GM04503 (cell line): ENCODE measurements at regions not wholly inside any gene's neighbourhood (a gene's known extent, or its start where the extent isn't known, plus 50 kb on each side); places are given as distances from the start of the nearest gene placed in this dataset.

Experiments used
- DNase-seq: peaks from one replicate; pipeline ENCODE4 v3.0.0-alpha.2; 2012; ENCODE audit warnings: low read depth

DNA sequence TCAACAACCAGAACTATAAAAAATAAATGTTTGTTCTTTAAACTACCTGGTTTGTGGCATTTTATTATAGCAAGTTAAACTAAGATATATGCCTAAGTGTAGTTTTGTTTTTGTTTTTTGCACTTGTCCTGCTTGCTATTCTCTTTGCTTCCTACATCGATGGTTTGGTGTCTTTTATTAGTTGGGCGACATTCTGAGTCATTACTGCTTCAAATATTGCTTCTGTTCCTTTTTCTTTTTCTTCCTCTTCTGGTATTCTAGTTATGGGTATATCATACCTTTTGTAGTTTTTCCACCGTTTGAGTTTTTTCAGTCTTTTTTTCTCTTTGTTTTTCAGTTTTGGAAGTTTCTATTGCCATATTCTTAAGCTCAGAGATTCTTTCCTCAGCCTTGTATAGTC, 86.9 kb downstream of the MACIR start:
- DNase-seq = no peak

DNA sequence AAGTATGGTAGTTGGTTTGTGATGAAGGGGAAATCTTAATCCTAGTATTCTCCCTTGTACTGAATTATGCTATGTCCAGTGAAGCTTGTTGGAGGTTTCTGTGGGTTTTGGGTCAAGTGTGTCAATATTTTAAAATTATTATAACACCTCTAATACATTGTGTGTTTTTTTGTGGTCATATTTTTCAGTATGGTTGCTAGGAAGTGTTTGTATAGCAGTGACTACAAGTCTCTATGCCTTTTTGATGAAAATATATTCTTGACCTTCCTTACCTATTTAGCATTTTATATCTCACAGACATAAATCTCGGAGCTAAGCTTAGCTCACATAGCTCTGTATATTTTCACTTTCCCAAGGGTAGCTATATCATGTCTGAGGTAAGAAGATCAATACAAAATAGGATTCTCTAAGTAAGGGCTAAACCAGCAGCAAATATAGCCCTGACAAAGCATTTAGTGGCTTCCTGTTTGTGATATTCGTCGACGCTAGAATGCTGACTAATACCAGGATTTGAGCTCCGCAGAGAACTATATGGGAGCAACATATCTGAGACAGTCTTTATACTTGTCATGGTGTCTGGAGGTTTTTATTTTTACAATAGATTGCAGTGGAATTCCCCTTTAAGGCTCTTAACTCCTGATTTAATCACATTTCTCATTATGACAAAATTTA, 82.3 kb downstream of the MACIR start:
- no peak for DNase-seq

DNA sequence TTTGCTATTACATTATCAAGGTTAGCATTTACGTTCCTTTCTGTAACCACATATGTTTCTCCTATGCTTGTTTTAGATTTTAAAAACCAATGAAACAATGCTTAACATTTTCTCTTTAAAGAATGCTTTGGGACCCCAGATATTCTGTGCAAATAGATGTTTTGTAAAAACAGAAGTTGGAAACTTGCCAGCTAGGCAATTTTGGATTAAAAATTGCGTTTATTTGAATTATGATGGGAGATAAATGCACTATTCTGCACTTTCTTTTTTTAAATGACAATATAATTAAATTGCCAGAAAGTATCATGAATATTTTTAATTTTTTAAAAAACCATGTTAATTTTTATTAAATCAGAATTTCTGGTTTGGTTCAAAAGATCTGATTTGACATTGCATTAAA, 81.6 kb downstream of the MACIR start:
- no peak for DNase-seq

DNA sequence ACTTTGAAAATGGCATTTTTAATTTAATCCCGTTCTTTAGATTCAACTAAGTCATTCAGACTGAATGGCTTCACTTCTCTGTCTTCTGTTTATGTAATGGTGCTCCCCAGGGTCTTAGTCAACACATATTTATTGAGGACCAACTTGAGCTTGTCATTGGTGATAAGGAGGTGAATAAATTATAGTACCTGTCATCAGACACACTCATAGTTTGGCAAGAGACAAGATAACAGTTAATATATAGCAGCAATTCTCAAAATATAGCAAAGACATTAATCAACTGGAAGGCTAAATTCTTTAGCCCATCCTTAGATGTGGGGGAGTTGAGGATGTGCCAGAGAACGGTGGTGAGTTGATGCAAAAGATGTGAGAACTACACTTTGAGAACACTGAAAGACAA, 78.4 kb downstream of the MACIR start:
- no peak for DNase-seq

DNA sequence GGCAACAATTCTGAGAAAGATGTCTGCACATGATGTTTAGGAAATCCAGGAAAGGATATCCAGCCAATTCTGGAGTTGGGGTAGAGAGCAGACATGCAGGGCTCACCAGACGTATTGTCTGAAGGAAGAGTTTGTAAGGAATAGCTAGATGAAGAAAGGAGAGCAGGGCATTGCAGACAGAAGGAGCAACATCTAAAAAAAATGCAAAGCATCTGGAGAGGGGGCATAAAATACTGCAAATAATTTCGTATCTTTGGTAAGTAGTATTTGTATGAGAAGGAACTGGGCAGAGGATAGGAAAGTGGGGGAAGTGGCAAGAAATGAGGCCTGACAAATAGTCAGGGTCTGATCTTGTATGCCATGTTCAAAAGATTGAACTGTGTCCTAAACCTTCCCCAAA, 74.8 kb downstream of the MACIR start:
- no peak for DNase-seq

DNA sequence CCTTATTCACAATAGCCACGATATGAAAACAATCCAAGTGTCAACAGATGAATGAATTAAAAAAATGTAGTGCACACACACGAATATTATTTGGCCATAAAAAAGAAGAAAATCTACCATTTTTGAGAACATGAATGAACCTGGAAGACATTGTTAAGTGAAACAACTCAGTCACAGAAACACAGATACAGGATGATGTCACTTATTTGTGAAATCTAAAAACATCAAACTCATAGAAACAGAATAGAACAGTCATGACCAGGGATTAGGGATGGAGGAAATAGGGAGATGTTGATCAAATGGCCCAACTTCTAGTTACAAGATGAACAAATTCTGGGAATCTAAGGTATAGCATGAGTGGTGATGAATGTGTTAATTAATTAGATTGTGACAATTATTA, 72.3 kb downstream of the MACIR start:
- DNase-seq = no peak
